DOHH2 (cell line): ENCODE measurements at regions not wholly inside any gene's neighbourhood (a gene's known extent, or its start where the extent isn't known, plus 50 kb on each side); places are given as distances from the start of the nearest gene placed in this dataset.

Source experiments
- H3F3A ChIP-seq: fragments of 200-600 bp; sonication (generic), shearing (Covaris generic); 2 replicates; pipeline ENCODE4 v1.6.0; 2016; ENCODE audit warnings: antibody characterized with exemption, mild to moderate bottlenecking; ENCODE audit not compliant: control insufficient read depth, insufficient read depth
- H3K27ac ChIP-seq: fragments of 200-600 bp; sonication (generic); 2 replicates; pipeline ENCODE4 v1.5.1; 2014; ENCODE audit warnings: low read depth, mild to moderate bottlenecking, low read length, moderate library complexity
- H3K27me3 ChIP-seq: fragments of 200-600 bp; sonication (generic); 2 replicates; pipeline ENCODE4 v1.6.1; 2014; ENCODE audit warnings: mild to moderate bottlenecking, low read length, mixed read lengths; ENCODE audit not compliant: control insufficient read depth
- H3K36me3 ChIP-seq: fragments of 200-600 bp; sonication (generic); 2 replicates; pipeline ENCODE4 v1.6.1; 2014; ENCODE audit warnings: mild to moderate bottlenecking, low read length, moderate library complexity, mixed read lengths; ENCODE audit not compliant: control insufficient read depth
- H3K4me1 ChIP-seq: fragments of 200-600 bp; sonication (generic); 2 replicates; pipeline ENCODE4 v1.6.1; 2014; ENCODE audit warnings: mild to moderate bottlenecking, low read length, mixed read lengths; ENCODE audit not compliant: control insufficient read depth
- H3K4me2 ChIP-seq: fragments of 200-600 bp; sonication (generic); 2 replicates; pipeline ENCODE4 v1.6.0; 2014; ENCODE audit warnings: mild to moderate bottlenecking, low read length, moderate library complexity
- H3K4me3 ChIP-seq: fragments of 200-600 bp; sonication (generic); 2 replicates; pipeline ENCODE4 v1.5.1; 2014; ENCODE audit warnings: mild to moderate bottlenecking, low read length, mixed read lengths
- H3K79me2 ChIP-seq: fragments of 200-600 bp; sonication (generic); 2 replicates; pipeline ENCODE4 v1.6.1; 2014; ENCODE audit warnings: mild to moderate bottlenecking, low read length, mixed read lengths; ENCODE audit not compliant: control insufficient read depth
- H3K9me2 ChIP-seq: fragments of 200-600 bp; sonication (generic); replicated peaks from 2 replicates; pipeline ENCODE4 v1.6.1; 2014; ENCODE audit warnings: mild to moderate bottlenecking, low read length, mixed read lengths; ENCODE audit not compliant: control insufficient read depth
- H3K9me3 ChIP-seq: fragments of 200-600 bp; sonication (generic); 2 replicates; pipeline ENCODE4 v1.6.1; 2014; ENCODE audit warnings: antibody characterized with exemption, low read length, mixed read lengths; ENCODE audit not compliant: control insufficient read depth, insufficient read depth
- H4K20me1 ChIP-seq: fragments of 200-600 bp; sonication (generic); 2 replicates; pipeline ENCODE4 v1.6.0; 2014; ENCODE audit warnings: low read depth, mild to moderate bottlenecking, antibody characterized with exemption, low read length, moderate library complexity; ENCODE audit not compliant: control insufficient read depth, insufficient read depth
- CTCF ChIP-seq: fragments of 200-600 bp; sonication (generic); IDR thresholded peaks from one replicate; pipeline ENCODE4 v1.5.1; 2014; ENCODE audit warnings: antibody characterized with exemption, mild to moderate bottlenecking, low read depth, low read length; ENCODE audit not compliant: poor library complexity, severe bottlenecking
- EZH2phosphoT487 ChIP-seq: fragments of 200-600 bp; sonication (generic); IDR thresholded peaks from 2 replicates; pipeline ENCODE4 v1.6.1; 2017; ENCODE audit warnings: borderline replicate concordance, mild to moderate bottlenecking, antibody characterized with exemption, low read length, moderate library complexity, mixed read lengths

- H3K9me3 ChIP-seq = no peaks in the 10 kb centered on the region
- no peak overlapping the region for H3K4me2 ChIP-seq
- no peaks in the 10 kb centered on the region for H3K4me1 ChIP-seq
- no peaks in the 10 kb centered on the region for H3K9me2 ChIP-seq
- no peak overlapping the region for H3K4me3 ChIP-seq
- TF ChIP-seq EZH2phosphoT487 (no peak), CTCF (no peak)
- H4K20me1 ChIP-seq = no peaks in the 10 kb centered on the region
- no peaks in the 10 kb centered on the region for H3K36me3 ChIP-seq
- H3K79me2 ChIP-seq = no peaks in the 10 kb centered on the region
- no peaks in the 10 kb centered on the region for H3K27me3 ChIP-seq
- H3K27ac ChIP-seq = no peak overlapping the region
- no peaks in the 10 kb centered on the region for H3F3A ChIP-seq
Measured at GRCh38 chr6:112877134-112878100, 530.3 kb downstream of the RFPL4B start.

GRCh38 chr6:112879920-112880413, 532.8 kb downstream of the RFPL4B start:
- Histone ChIP-seq H4K20me1 (no peaks in the 10 kb centered on the region), H3K4me2 (no peak overlapping the region), H3K79me2 (no peaks in the 10 kb centered on the region), H3K9me3 (no peaks in the 10 kb centered on the region), H3K27me3 (no peaks in the 10 kb centered on the region), H3K27ac (no peak overlapping the region), H3K9me2 (no peaks in the 10 kb centered on the region), H3F3A (no peaks in the 10 kb centered on the region), H3K4me3 (no peak overlapping the region), H3K4me1 (no peaks in the 10 kb centered on the region), H3K36me3 (no peaks in the 10 kb centered on the region)
- TF ChIP-seq CTCF (no peak), EZH2phosphoT487 (no peak)

GRCh38 chr6:112881027-112881426, 533.9 kb downstream of the RFPL4B start:
- no peaks in the 10 kb centered on the region for H3K9me2 ChIP-seq
- no peaks in the 10 kb centered on the region for H3F3A ChIP-seq
- no peaks in the 10 kb centered on the region for H3K27me3 ChIP-seq
- TF ChIP-seq CTCF = no peak
- TF ChIP-seq EZH2phosphoT487 = no peak
- no peaks in the 10 kb centered on the region for H4K20me1 ChIP-seq
- no peaks in the 10 kb centered on the region for H3K4me1 ChIP-seq
- H3K79me2 ChIP-seq = no peaks in the 10 kb centered on the region
- H3K4me3 ChIP-seq = no peak overlapping the region
- H3K4me2 ChIP-seq = no peak overlapping the region
- H3K9me3 ChIP-seq = no peaks in the 10 kb centered on the region
- no peaks in the 10 kb centered on the region for H3K36me3 ChIP-seq
- no peak overlapping the region for H3K27ac ChIP-seq
